ENCODE measurements at regions not wholly inside any gene's neighbourhood (a gene's known extent, or its start where the extent isn't known, plus 50 kb on each side); places are given as distances from the start of the nearest gene placed in this dataset.
A peak's percentile ranks its signal among the peaks of the same experiment; 100 is the strongest.

GRCh38 chr16:22969567-22969966, 155.6 kb downstream of the HS3ST2 start:
- no peaks in the 10 kb centered on the region for H4K20me1 ChIP-seq (replicated peaks in 1 of 2; ENCODE audit: control insufficient read depth in 1 of 2, insufficient read depth in 2 of 2, low read length in 2 of 2)
- H3K79me2 ChIP-seq (ENCODE audit: control insufficient read depth in 1 of 2, insufficient read depth in 2 of 2, low read length in 2 of 2), result no peaks in the 10 kb centered on the region
- no peak overlapping the region for H2BK20ac ChIP-seq (ENCODE audit: low read length)
- no peak overlapping the region for H3K4me2 ChIP-seq (ENCODE audit: insufficient read depth in 1 of 2, low read depth in 2 of 2, low read length in 2 of 2)
- H4K91ac ChIP-seq (replicated peaks; ENCODE audit: insufficient read length, low read length), result no peak overlapping the region
- peak in 1 of 2 experiments; percentile 8; a peak in 1 of 4 replicates for TF ChIP-seq RAD21 (IDR thresholded peaks at IDR 0.05 in 1 of 2, conservative IDR thresholded peaks at IDR 0.05 in 1 of 2; ENCODE audit: low read depth in 2 of 2, low read length in 2 of 2)
- no peak for TF ChIP-seq GABPA (IDR thresholded peaks at IDR 0.05; ENCODE audit: borderline replicate concordance, insufficient read depth, low read length)
- no peak overlapping the region for H3K14ac ChIP-seq (ENCODE audit: insufficient read length)
- H2BK120ac ChIP-seq (replicated peaks; ENCODE audit: low read depth, low read length), result no peak overlapping the region
- DNase-seq (ENCODE audit: low read depth in 1 of 2, low spot score in 2 of 2) (no peak), FAIRE-seq (no peak)
- 92% methylated on average over 3 of the region's 3 CpGs; no CpG with 5 or more reads in 1 of the 2 experiments for WGBS, 2 experiments (ENCODE audit: extremely low coverage in 1 of 2, insufficient coverage in 1 of 2, insufficient read length in 1 of 2, insufficient replicate concordance in 2 of 2, low coverage in 1 of 2, low lambda C conversion rate in 2 of 2, missing lambda C conversion rate in 1 of 2)
- H3K27ac ChIP-seq (ENCODE audit: low read depth, low read length), result no peak overlapping the region
- no peak overlapping the region for H4K5ac ChIP-seq (ENCODE audit: insufficient read length, low read depth, low read length)
- no peak overlapping the region for H3K4me3 ChIP-seq (ENCODE audit: extremely low read depth in 1 of 4, insufficient read depth in 2 of 4, low read depth in 3 of 4, low read length in 4 of 4)
- H3K9me3 ChIP-seq (ENCODE audit: insufficient read depth in 2 of 2, low read depth in 1 of 2, low read length in 1 of 2), result no peaks in the 10 kb centered on the region
- no peak overlapping the region for H3K18ac ChIP-seq (ENCODE audit: extremely low read depth, low read length)
- H3K23ac ChIP-seq (ENCODE audit: insufficient read length), result no peak overlapping the region
- ChIA-PET POLR2A (ENCODE audit: partially characterized antibody) (no interaction called here), CTCF (ENCODE audit: partially characterized antibody) (interaction anchor here (0.6 kb wide), 1 partner anchor 76 kb away, joined by 3 read pairs; no protein-coding TSS in a partner anchor)
- H2BK15ac ChIP-seq (ENCODE audit: low read length), result no peak overlapping the region
- no peak overlapping the region for H2AK5ac ChIP-seq (ENCODE audit: low read depth, low read length)
- no peak overlapping the region for H3K56ac ChIP-seq (replicated peaks; ENCODE audit: insufficient read length, low read depth, low read length)
- no peaks in the 10 kb centered on the region; a peak in 1 of 7 replicates for H3K27me3 ChIP-seq (replicated peaks in 1 of 4; ENCODE audit: control insufficient read depth in 3 of 4, extremely low read depth in 1 of 4, insufficient read depth in 3 of 4, low read length in 3 of 4)
- no peaks in the 10 kb centered on the region for H3K23me2 ChIP-seq (ENCODE audit: low read depth, low read length)
- H2BK5ac ChIP-seq (ENCODE audit: low read depth, low read length), result no peak overlapping the region
- H3K9ac ChIP-seq (replicated peaks in 1 of 4; ENCODE audit: extremely low read depth in 1 of 4, low read depth in 3 of 4, low read length in 3 of 4), result no peak overlapping the region
- no peaks in the 10 kb centered on the region for H3K36me3 ChIP-seq (ENCODE audit: control insufficient read depth in 2 of 4, insufficient read depth in 4 of 4, low read length in 3 of 4)
- H2BK12ac ChIP-seq (ENCODE audit: low read depth, low read length), result no peak overlapping the region
- no peak overlapping the region for H4K8ac ChIP-seq (ENCODE audit: extremely low read depth, insufficient read depth, low read length)
- H3K4ac ChIP-seq (replicated peaks; ENCODE audit: insufficient read length, low read depth, low read length), result no peak overlapping the region
- H2AFZ ChIP-seq (ENCODE audit: low read length), result no peak overlapping the region
- H3K79me1 ChIP-seq (ENCODE audit: low read depth, low read length), result no peaks in the 10 kb centered on the region
- peaks cover 0 to 3% (median 0%) of the 10 kb centered on the region in 4 experiments; a peak in 3 of 7 replicates for H3K4me1 ChIP-seq (replicated peaks in 1 of 4; ENCODE audit: control insufficient read depth in 3 of 4, insufficient read depth in 4 of 4, low read length in 3 of 4)
